HEK293 (cell line): ENCODE measurements at regions not wholly inside any gene's neighbourhood (a gene's known extent, or its start where the extent isn't known, plus 50 kb on each side); places are given as distances from the start of the nearest gene placed in this dataset.

Experiments used
- CTCF ChIA-PET: fragments of 350-600 bp; formaldehyde crosslinking; extraction: SDS; loops from one replicate; lab custom pipeline; 2021; ENCODE audit warnings: antibody characterized with exemption; lab: Yijun Ruan, JAX
- POLR2A ChIA-PET: fragments of 300-600 bp; formaldehyde crosslinking; extraction: SDS; loops from one replicate; lab custom pipeline; 2020; ENCODE audit warnings: antibody characterized with exemption, inconsistent platforms; lab: Yijun Ruan, JAX
- H3K27ac ChIP-seq: fragments of 200-500 bp; sonication (Bioruptor generic); 2 replicates; pipeline ENCODE4 v1.5.1; 2014; ENCODE audit warnings: low read depth, low read length, control low read depth, inconsistent platforms; ENCODE audit errors: extremely low read depth
- H3K36me3 ChIP-seq, 2 experiments: fragments of 200-500 bp in 1 of 2; sonication (Bioruptor generic) in 1 of 2; 1 replicate in 1 of 2; 2 replicates in 1 of 2; pipeline ENCODE4 v1.5.1; 2014 to 2017; ENCODE audit warnings: inconsistent platforms in 2 of 2, low read length in 2 of 2; ENCODE audit not compliant: control insufficient read depth in 2 of 2, insufficient read depth in 1 of 2
- H3K4me1 ChIP-seq: fragments of 200-500 bp; sonication (Bioruptor generic); 2 replicates; pipeline ENCODE4 v1.5.1; 2014; ENCODE audit warnings: mild to moderate bottlenecking, low read length, inconsistent platforms; ENCODE audit not compliant: control insufficient read depth, insufficient read depth
- H3K4me3 ChIP-seq: 2 replicates; pipeline ENCODE4 v1.5.1; 2011; ENCODE audit warnings: low read depth, mild to moderate bottlenecking, control low read depth, low read length, moderate library complexity
- H3K9me3 ChIP-seq: fragments of 200-500 bp; sonication (Bioruptor generic); 2 replicates; pipeline ENCODE4 v1.5.1; 2014; ENCODE audit warnings: low read depth, low read length, inconsistent platforms; ENCODE audit not compliant: control insufficient read depth, insufficient read depth
- BCL11A ChIP-seq: fragments of 450-650 bp; formaldehyde crosslinking; IDR thresholded peaks from 2 replicates; pipeline ENCODE4 v1.5.1; 2016; ENCODE audit warnings: low read depth, missing biosample characterization, missing genetic modification characterization
- HIC1 ChIP-seq: fragments of 450-650 bp; formaldehyde crosslinking; IDR thresholded peaks from 2 replicates; pipeline ENCODE4 v1.5.1; 2016; ENCODE audit warnings: missing biosample characterization, missing genetic modification characterization
- HOXC10 ChIP-seq: sonication (generic); formaldehyde crosslinking; IDR thresholded peaks from 2 replicates; pipeline ENCODE4 v1.8.1; 2023; ENCODE audit warnings: mild to moderate bottlenecking, missing genetic modification reagents
- HOXD13 ChIP-seq: sonication (generic); formaldehyde crosslinking; IDR thresholded peaks from 2 replicates; pipeline ENCODE4 v1.8.0; 2022; ENCODE audit warnings: missing genetic modification reagents, borderline replicate concordance
- OVOL3 ChIP-seq: fragments of 450-650 bp; formaldehyde crosslinking; IDR thresholded peaks from 2 replicates; pipeline ENCODE4 v1.5.1; 2016; ENCODE audit warnings: missing biosample characterization, missing genetic modification characterization
- REST ChIP-seq: fragments of 450-650 bp; formaldehyde crosslinking; IDR thresholded peaks from 2 replicates; pipeline ENCODE4 v1.5.1; 2016; ENCODE audit warnings: missing biosample characterization, missing genetic modification characterization
- SCRT2 ChIP-seq: fragments of 450-650 bp; formaldehyde crosslinking; IDR thresholded peaks from 2 replicates; pipeline ENCODE4 v1.5.1; 2016; ENCODE audit warnings: missing biosample characterization, missing genetic modification characterization
- WT1 ChIP-seq: fragments of 450-650 bp; formaldehyde crosslinking; IDR thresholded peaks from 2 replicates; pipeline ENCODE4 v1.5.1; 2016; ENCODE audit warnings: missing biosample characterization, missing genetic modification characterization
- ZBTB44 ChIP-seq: fragments of 450-650 bp; IDR thresholded peaks from 2 replicates; pipeline ENCODE4 v1.5.1; 2018; ENCODE audit warnings: missing biosample characterization, mild to moderate bottlenecking, missing genetic modification characterization
- ZFP37 ChIP-seq: fragments of 450-650 bp; formaldehyde crosslinking; IDR thresholded peaks from 2 replicates; pipeline ENCODE4 v1.5.1; 2016; ENCODE audit warnings: missing biosample characterization, missing genetic modification characterization
- ZNF138 ChIP-seq: fragments of 450-650 bp; formaldehyde crosslinking; IDR thresholded peaks from 2 replicates; pipeline ENCODE4 v1.5.1; 2016; ENCODE audit warnings: missing biosample characterization, missing genetic modification characterization, borderline replicate concordance
- ZNF155 ChIP-seq: fragments of 450-650 bp; formaldehyde crosslinking; IDR thresholded peaks from 2 replicates; pipeline ENCODE4 v1.5.1; 2016; ENCODE audit warnings: missing biosample characterization, missing genetic modification characterization
- ZNF175 ChIP-seq: fragments of 450-650 bp; formaldehyde crosslinking; IDR thresholded peaks from 2 replicates; pipeline ENCODE4 v1.5.1; 2016; ENCODE audit warnings: missing biosample characterization, missing genetic modification characterization
- ZNF211 ChIP-seq: fragments of 450-650 bp; formaldehyde crosslinking; IDR thresholded peaks from 2 replicates; pipeline ENCODE4 v1.5.1; 2016; ENCODE audit warnings: low read depth, missing biosample characterization, missing genetic modification characterization
- ZNF26 ChIP-seq: fragments of 450-650 bp; formaldehyde crosslinking; IDR thresholded peaks from 2 replicates; pipeline ENCODE4 v1.5.1; 2016; ENCODE audit warnings: missing biosample characterization, missing genetic modification characterization
- ZNF529 ChIP-seq: fragments of 450-650 bp; formaldehyde crosslinking; IDR thresholded peaks from 2 replicates; pipeline ENCODE4 v1.5.1; 2017; ENCODE audit warnings: missing genetic modification characterization, missing biosample characterization; ENCODE audit not compliant: insufficient replicate concordance
- ZNF555 ChIP-seq: fragments of 450-650 bp; formaldehyde crosslinking; conservative IDR thresholded peaks from 2 replicates; pipeline ENCODE4 v1.5.1; 2017; ENCODE audit warnings: missing biosample characterization, mild to moderate bottlenecking, missing genetic modification characterization, inconsistent platforms
- ZNF629 ChIP-seq: fragments of 450-650 bp; formaldehyde crosslinking; IDR thresholded peaks from 2 replicates; pipeline ENCODE4 v1.5.1; 2017; ENCODE audit warnings: missing biosample characterization, missing genetic modification characterization
- ZNF792 ChIP-seq: fragments of 450-650 bp; formaldehyde crosslinking; IDR thresholded peaks from 2 replicates; pipeline ENCODE4 v1.5.1; 2016; ENCODE audit warnings: missing biosample characterization, missing genetic modification characterization
- ZNF830 ChIP-seq: fragments of 450-650 bp; IDR thresholded peaks from 2 replicates; pipeline ENCODE4 v1.5.0; 2018; ENCODE audit warnings: missing biosample characterization, missing genetic modification characterization, low read depth, mild to moderate bottlenecking, moderate library complexity

- no peak overlapping the region for H3K27ac ChIP-seq
- CTCF ChIA-PET, result no interaction called here
- H3K4me1 ChIP-seq, result no peaks in the 10 kb centered on the region
- H3K4me3 ChIP-seq, result no peak overlapping the region
- H3K36me3 ChIP-seq, result no peaks in the 10 kb centered on the region
- POLR2A ChIA-PET, result no interaction called here
- TF ChIP-seq ZNF138 (tag by site-specific recombination) (no peak), ZNF629 (no peak), WT1 (tag by site-specific recombination) (no peak), SCRT2 (tag by site-specific recombination) (no peak), REST (tag by site-specific recombination) (no peak), HOXC10 (no peak), OVOL3 (tag by site-specific recombination) (no peak), ZNF792 (tag by site-specific recombination) (no peak), ZNF555 (no peak), HOXD13 (no peak), ZNF830 (tag by site-specific recombination) (no peak), ZNF26 (no peak), ZFP37 (tag by site-specific recombination) (no peak), ZNF155 (tag by site-specific recombination) (no peak), HIC1 (tag by site-specific recombination) (no peak), ZNF211 (tag by site-specific recombination) (no peak), ZNF529 (tag by site-specific recombination) (no peak), ZNF175 (tag by site-specific recombination) (no peak), BCL11A (no peak), ZBTB44 (no peak)
- H3K9me3 ChIP-seq, result no peaks in the 10 kb centered on the region
Observed at GRCh38 chr1:29894311-29894710, 658.0 kb downstream of the PTPRU start.
